Aorta (tissue), 5 donors: ENCODE measurements at regions not wholly inside any gene's neighbourhood (a gene's known extent, or its start where the extent isn't known, plus 50 kb on each side); places are given as distances from the start of the nearest gene placed in this dataset.

Source experiments
- ATAC-seq: fragments of 200-7000 bp; cut with Tn5 transposase; one replicate; pipeline ENCODE4 v1.9.1; 2022; ENCODE audit warnings: moderate library complexity; ENCODE audit not compliant: low FRiP score
- DNase-seq, 2 donors: peaks; one replicate each; pipeline ENCODE4 v3.0.0-alpha.2; 2020
- H3K27ac ChIP-seq, 2 donors: one replicate each; pipeline ENCODE4 v1.5.1; 2013; ENCODE audit warnings: low read length in 2 of 2, mild to moderate bottlenecking in 2 of 2, moderate library complexity in 2 of 2, control low read depth in 1 of 2, inconsistent platforms in 1 of 2, low read depth in 1 of 2
- H3K27me3 ChIP-seq, 2 donors: one replicate each; pipeline ENCODE4 v1.6.1; 2013; ENCODE audit warnings: control low read depth in 1 of 2, low read length in 1 of 2, mild to moderate bottlenecking in 1 of 2, moderate library complexity in 1 of 2; ENCODE audit not compliant: insufficient read depth in 2 of 2, control insufficient read depth in 1 of 2
- H3K36me3 ChIP-seq, 2 donors: one replicate each; pipeline ENCODE4 v1.6.1; 2013; ENCODE audit warnings: control low read depth in 1 of 2, low read length in 1 of 2, mild to moderate bottlenecking in 1 of 2; ENCODE audit not compliant: insufficient read depth in 2 of 2, control insufficient read depth in 1 of 2
- H3K4me1 ChIP-seq, 2 donors: one replicate each; pipeline ENCODE4 v1.6.1; 2013; ENCODE audit warnings: low read length in 2 of 2, control low read depth in 1 of 2, mild to moderate bottlenecking in 1 of 2, moderate library complexity in 1 of 2; ENCODE audit not compliant: insufficient read depth in 2 of 2, control insufficient read depth in 1 of 2
- H3K4me3 ChIP-seq, 2 donors: one replicate each; pipeline ENCODE4 v1.5.1; 2013; ENCODE audit warnings: low read length in 2 of 2, control low read depth in 1 of 2, mild to moderate bottlenecking in 1 of 2
- H3K9me3 ChIP-seq: one replicate; pipeline ENCODE4 v1.6.1; 2013; ENCODE audit warnings: mild to moderate bottlenecking, low read length; ENCODE audit not compliant: control insufficient read depth
- WGBS, 2 donors: extraction: QIAGEN DNeasy Blood & Tissue Kit; methylation state at CpG; one replicate each; pipeline ENCODE4 v1.1.7; 2013; 5-methylcytosine and 5-hydroxymethylcytosine counted together
- intact Hi-C, 2 donors: fragments of 100-400 bp; cut with DNase I; formaldehyde crosslinking; loops; one replicate each; pipeline versions ENCODE4 v1.14.2 to v1.15.0; 2022
- donor health status: healthy with polysubstance abuse.
- donor health status: Bipolar disorder and iron deficiency.
- donor health status: DM: no; HTN: no; CAD: no.
- donor health status: DM: no; HTN: no; CAD: no.
- donor health status: DM: yes; HTN: yes; CAD: no.

DNA sequence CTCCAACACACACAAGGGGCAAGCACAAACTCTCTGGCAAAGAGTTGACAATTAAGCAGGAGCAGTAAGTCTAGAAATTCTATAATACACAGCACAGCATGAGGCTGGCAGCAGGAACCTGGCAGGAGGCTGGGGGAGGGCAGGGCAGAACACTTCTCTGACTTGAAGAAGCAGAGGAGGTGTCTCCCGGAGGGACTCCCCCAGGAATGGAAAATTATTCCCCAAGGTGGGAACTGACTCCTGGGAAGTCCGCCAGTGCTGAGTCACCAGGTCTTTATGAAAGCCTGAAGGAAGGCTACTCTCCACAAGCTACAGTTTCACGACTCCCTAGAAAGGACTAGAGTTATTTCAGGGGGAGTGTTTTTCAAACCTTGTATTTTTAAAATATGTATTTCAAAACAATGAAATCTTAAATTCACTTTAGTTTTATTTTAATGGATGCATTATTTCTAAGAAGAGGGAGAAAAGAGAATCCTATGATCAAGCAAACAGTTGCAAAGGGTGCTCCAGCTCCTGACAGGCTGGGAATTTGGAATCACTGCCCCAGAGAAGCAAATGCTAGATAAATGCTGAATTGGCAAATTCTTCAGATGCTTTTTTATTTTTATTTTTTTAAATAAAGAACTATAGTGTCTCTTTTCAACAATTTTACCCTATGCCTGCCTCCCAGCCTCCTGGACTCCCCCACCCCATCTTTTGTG is 192.8 kb downstream of the LY86 start:
- no peak overlapping the region for H3K4me3 ChIP-seq
- ATAC-seq (peak; percentile 57), DNase-seq (peak; percentile 68 to 85)
- no peaks in the 10 kb centered on the region for H3K4me1 ChIP-seq
- WGBS, 2 donors: 4 to 10% methylated on average over 3 of the region's 3 CpGs
- no peak overlapping the region for H3K27ac ChIP-seq
- no peaks in the 10 kb centered on the region for H3K36me3 ChIP-seq
- H3K9me3 ChIP-seq: no peaks in the 10 kb centered on the region
- intact Hi-C loops: no loop called here
- H3K27me3 ChIP-seq: no peaks in the 10 kb centered on the region

- H3K27me3 ChIP-seq: no peaks in the 10 kb centered on the region
- DNase-seq (no peak), ATAC-seq (no peak)
- no peak overlapping the region for H3K4me3 ChIP-seq
- H3K27ac ChIP-seq: no peak overlapping the region
- intact Hi-C loops: no loop called here
- no peaks in the 10 kb centered on the region for H3K4me1 ChIP-seq
- H3K9me3 ChIP-seq: no peaks in the 10 kb centered on the region
- H3K36me3 ChIP-seq: no peaks in the 10 kb centered on the region
Measured at GRCh38 chr6:6781873-6782227, 193.3 kb downstream of the LY86 start.

GRCh38 chr6:6783721-6784120 is 195.2 kb downstream of the LY86 start:
- no peak for DNase-seq
- no peak overlapping the region for H3K4me3 ChIP-seq
- 80 to 81% methylated on average over 2 of the region's 2 CpGs for WGBS, 2 donors
- no peaks in the 10 kb centered on the region for H3K4me1 ChIP-seq
- intact Hi-C loops: no loop called here
- H3K9me3 ChIP-seq: no peaks in the 10 kb centered on the region
- H3K27ac ChIP-seq: no peak overlapping the region
- H3K36me3 ChIP-seq: no peaks in the 10 kb centered on the region
- H3K27me3 ChIP-seq: no peaks in the 10 kb centered on the region
- no peak for ATAC-seq

GRCh38 chr6:6784514-6785162 is 196.1 kb downstream of the LY86 start:
- no peaks in the 10 kb centered on the region for H3K36me3 ChIP-seq
- H3K4me3 ChIP-seq: no peak overlapping the region
- H3K27me3 ChIP-seq: no peaks in the 10 kb centered on the region
- DNase-seq (no peak), ATAC-seq (no peak)
- 46 to 64% methylated on average over 2 of the region's 2 CpGs for WGBS, 2 donors
- intact Hi-C loops: no loop called here
- H3K4me1 ChIP-seq: no peaks in the 10 kb centered on the region
- no peaks in the 10 kb centered on the region for H3K9me3 ChIP-seq
- H3K27ac ChIP-seq: no peak overlapping the region

GRCh38 chr6:6785163-6785521 is 196.6 kb downstream of the LY86 start:
- H3K27me3 ChIP-seq: no peaks in the 10 kb centered on the region
- no peak overlapping the region for H3K4me3 ChIP-seq
- H3K9me3 ChIP-seq: no peaks in the 10 kb centered on the region
- intact Hi-C loops: no loop called here
- no peaks in the 10 kb centered on the region for H3K36me3 ChIP-seq
- H3K27ac ChIP-seq: no peak overlapping the region
- WGBS, 2 donors: 67% methylated on average over 5 of the region's 5 CpGs
- ATAC-seq (no peak), DNase-seq (no peak)
- no peaks in the 10 kb centered on the region for H3K4me1 ChIP-seq

DNA sequence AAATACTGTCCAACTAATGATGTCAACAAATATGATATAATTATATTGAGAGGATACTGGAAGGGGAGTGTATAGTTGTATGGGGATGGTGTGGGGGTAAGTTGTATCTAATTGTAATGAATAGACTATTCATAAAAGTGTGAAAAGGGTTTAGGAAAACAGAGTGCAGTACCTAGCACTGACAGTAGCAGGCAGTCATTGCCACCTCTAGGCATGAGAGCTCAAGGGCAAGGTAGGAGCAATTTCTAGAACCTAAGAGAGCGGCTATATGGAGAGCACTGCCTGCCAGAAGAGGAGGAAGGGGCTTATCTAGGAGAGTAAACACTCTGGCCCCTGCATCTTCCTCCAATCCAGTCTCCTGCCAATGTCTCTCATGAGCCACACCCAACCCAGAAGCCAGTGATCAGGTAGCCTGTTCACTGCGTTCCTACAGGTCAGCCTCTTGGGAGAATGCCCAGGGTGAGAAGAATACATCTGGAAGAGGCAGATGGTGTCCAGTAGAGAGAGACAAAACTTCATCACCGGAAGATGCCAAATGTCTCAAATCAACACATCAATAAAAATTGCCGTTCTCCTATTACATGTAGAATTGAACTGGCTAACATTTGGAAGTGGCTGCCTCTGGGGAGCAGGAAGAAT is 200.0 kb downstream of the LY86 start:
- Histone ChIP-seq H3K9me3 (no peaks in the 10 kb centered on the region), H3K4me3 (no peak overlapping the region), H3K27ac (no peak overlapping the region), H3K4me1 (no peaks in the 10 kb centered on the region), H3K36me3 (no peaks in the 10 kb centered on the region), H3K27me3 (no peaks in the 10 kb centered on the region)
- WGBS, 2 donors: 81 to 83% methylated on average over 4 of the region's 4 CpGs
- DNase-seq (no peak), ATAC-seq (no peak)
- intact Hi-C loops: no loop called here

- H3K9me3 ChIP-seq: no peaks in the 10 kb centered on the region
- no peaks in the 10 kb centered on the region for H3K27me3 ChIP-seq
- DNase-seq (no peak), ATAC-seq (no peak)
- H3K36me3 ChIP-seq: no peaks in the 10 kb centered on the region
- H3K4me1 ChIP-seq: no peaks in the 10 kb centered on the region
- intact Hi-C loops: no loop called here
- WGBS, 2 donors: 96 to 98% methylated on average over 5 of the region's 5 CpGs
- no peak overlapping the region for H3K27ac ChIP-seq
- H3K4me3 ChIP-seq: no peak overlapping the region
Measured at GRCh38 chr6:6790393-6790792, 201.9 kb downstream of the LY86 start.

DNA sequence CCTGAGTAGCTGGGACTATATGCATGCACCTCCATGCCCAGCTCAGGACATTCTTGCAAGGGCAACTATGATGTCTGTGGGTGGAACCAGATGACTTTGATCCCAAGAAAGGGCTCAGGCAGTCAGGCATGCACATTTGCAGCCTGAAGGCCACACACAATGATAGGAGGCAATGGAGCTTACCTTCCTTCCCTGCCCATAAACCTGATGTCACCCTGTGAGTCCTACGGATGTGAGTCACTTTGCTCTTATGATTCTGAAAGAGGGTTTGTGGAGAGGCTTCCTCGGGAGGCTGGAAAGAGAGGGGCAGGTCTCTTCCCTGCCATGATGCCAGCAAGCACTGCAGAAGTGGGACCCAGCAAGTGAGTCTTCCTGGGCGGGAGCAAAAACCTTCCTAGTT is 202.4 kb downstream of the LY86 start:
- Histone ChIP-seq H3K9me3 (no peaks in the 10 kb centered on the region), H3K27me3 (no peaks in the 10 kb centered on the region), H3K36me3 (no peaks in the 10 kb centered on the region), H3K4me3 (no peak overlapping the region), H3K4me1 (no peaks in the 10 kb centered on the region), H3K27ac (no peak overlapping the region)
- WGBS, 2 donors: 89 to 93% methylated on average over 3 of the region's 3 CpGs
- intact Hi-C loops: no loop called here
- DNase-seq (no peak), ATAC-seq (no peak)
